22Rv1 (cell line): ENCODE measurements at regions not wholly inside any gene's neighbourhood (a gene's known extent, or its start where the extent isn't known, plus 50 kb on each side); places are given as distances from the start of the nearest gene placed in this dataset.

Source experiments
- ZFX ChIP-seq: fragments of 450-650 bp; IDR thresholded peaks from 2 replicates; pipeline ENCODE4 v1.6.1; 2017; ENCODE audit warnings: antibody characterized with exemption, borderline replicate concordance
- TF ChIP-seq, protein P1 (sequence below): fragments of 450-650 bp; IDR thresholded peaks from 2 replicates; pipeline ENCODE4 v1.5.1; 2017; ENCODE audit warnings: mild to moderate bottlenecking

DNA sequence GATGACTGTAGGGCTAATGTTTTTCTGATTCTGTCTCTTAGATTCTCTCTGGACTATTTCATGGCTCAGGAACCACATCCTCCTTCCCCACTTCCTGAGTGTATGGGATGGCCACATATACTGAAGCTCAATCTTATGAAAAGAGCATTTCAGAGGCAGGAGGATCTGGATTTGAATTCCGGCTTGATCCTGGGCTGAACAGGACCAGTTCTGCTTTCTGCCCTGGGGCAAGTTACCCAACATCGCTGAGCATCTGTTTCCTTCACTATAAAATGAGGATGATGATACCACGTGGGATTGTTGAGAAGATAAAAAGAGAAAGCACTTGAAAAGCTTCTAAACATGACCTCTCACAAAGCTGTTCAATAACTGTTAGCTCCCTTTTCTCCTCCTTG is 168.4 kb upstream of the TNFAIP3 start:
- TF ChIP-seq, protein P1, sequence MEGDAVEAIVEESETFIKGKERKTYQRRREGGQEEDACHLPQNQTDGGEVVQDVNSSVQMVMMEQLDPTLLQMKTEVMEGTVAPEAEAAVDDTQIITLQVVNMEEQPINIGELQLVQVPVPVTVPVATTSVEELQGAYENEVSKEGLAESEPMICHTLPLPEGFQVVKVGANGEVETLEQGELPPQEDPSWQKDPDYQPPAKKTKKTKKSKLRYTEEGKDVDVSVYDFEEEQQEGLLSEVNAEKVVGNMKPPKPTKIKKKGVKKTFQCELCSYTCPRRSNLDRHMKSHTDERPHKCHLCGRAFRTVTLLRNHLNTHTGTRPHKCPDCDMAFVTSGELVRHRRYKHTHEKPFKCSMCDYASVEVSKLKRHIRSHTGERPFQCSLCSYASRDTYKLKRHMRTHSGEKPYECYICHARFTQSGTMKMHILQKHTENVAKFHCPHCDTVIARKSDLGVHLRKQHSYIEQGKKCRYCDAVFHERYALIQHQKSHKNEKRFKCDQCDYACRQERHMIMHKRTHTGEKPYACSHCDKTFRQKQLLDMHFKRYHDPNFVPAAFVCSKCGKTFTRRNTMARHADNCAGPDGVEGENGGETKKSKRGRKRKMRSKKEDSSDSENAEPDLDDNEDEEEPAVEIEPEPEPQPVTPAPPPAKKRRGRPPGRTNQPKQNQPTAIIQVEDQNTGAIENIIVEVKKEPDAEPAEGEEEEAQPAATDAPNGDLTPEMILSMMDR = no peak
- no peak for TF ChIP-seq ZFX
